Endometrium (tissue), 2 donors: ENCODE measurements at regions not wholly inside any gene's neighbourhood (a gene's known extent, or its start where the extent isn't known, plus 50 kb on each side); places are given as distances from the start of the nearest gene placed in this dataset.
A peak's percentile ranks its signal among the peaks of the same experiment; 100 is the strongest.
"Not testable (repeated sequence)": the region's sequence is repeated elsewhere in the genome, so short reads cannot be mapped to it uniquely, and the experiment has no call there.

Experiments used
- FAIRE-seq: peaks from 2 replicates; lab custom pipeline; 2012; peaks lifted over from hg19 to GRCh38; lab: Jason Lieb, UNC
- donor health status: control.
- donor health status: control.

DNA sequence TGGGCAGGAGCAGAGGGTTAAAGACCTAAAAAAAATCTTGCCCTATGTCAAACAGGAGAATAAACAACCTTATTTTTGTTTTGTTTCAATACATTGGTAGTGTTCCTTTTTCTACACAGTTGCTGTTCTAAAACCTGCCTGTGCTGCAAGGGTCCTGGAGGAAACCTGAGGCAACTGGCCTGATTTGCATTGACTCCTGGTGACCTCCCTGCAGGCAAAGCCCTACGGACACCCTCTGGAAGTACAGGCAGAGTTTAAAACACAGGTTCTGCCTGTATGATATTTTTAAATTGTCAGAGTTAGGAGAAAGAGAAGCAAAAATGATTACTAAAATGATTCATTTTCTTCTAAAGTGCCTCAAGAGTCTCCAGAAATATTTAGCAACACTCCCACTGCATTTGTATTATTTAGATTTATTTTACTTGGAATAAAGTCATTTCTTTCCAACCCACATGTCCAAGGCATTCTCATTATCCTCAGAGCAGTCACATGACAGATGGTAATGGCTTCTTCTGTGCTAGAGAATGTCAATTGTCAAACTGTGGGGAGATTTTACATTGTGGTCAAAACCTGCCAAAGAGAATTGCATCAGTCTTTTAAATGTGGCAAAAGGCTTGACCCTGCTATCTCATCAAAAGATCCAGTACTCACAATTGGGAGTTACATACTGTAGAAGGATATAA lies 559.6 kb downstream of the CETN3 start:
- peak; percentile 77 for FAIRE-seq

DNA sequence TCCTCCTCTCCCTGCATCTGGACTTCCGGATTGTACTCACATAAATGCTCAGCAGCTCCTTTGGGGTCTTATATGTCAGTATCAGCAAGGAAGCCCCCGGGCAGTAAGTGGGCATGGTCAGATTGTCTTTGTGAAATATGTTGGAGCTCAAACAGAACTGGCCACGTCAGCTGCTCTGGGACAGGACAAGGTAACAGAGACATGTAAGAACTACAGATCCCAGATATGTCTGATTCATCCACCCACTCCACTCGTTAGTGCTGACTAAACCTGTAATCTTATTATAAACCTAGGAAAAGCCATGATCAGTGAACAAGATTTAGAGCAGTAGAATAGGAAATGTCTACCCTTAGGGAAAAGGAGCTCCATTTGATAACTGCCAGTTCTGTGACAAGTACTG lies 561.8 kb downstream of the CETN3 start:
- FAIRE-seq = no peak

DNA sequence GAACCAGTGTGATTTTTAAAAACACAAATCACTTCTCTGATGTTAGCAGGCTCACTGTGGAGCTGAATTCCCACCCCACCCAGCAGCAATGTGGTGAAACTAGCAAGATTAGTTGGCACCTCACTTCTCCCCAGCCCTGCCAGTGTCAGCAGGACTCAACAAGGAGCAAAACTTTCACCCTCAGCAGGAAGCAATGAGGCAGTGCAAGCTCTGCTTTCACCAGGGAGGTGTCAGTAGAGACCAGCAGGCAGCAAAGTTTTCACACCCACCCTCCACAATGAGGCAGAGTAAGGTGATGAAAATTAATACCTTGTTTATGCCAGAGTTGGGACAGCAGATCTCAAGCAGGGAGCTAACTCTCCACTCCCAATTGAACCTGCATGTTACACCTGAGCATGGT lies 565.0 kb downstream of the CETN3 start:
- FAIRE-seq = no peak

DNA sequence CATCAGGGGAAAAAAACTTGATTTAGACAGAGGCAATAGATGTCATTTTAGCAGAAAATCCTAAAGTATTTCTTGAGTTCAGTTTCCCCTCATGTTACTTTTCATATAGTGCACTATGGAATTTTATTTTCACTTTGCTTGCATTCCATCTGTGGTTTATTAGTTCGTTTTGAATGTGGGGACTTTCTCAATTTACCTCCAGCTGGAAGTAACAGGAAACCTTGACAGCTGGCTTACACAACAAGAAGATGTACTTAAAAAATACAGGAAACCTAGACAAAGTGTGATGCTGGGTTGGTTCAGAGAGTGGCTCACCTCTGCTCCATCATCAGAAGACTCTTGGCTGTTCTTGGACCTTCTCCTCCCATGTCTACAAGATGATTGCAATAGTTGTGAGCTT lies 567.0 kb downstream of the CETN3 start:
- FAIRE-seq = no peak

DNA sequence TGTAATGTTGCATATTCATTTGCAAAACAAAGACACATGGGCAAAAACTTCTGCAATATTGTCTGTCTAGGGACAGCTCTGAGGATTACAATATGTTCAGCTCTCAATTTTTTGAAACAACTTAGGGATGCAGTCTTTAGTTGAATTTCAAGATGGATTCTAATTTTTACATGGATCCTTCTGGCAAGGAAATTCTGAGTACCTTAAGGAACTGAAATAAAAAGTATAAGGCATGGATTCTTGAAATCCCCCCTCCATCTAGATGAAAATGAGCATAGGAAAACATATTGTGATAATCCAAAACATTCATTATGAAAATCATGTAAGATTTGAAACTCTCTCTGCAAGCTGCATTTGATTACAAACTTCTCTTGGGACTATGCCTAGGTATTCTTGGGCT lies 568.6 kb downstream of the CETN3 start:
- no peak for FAIRE-seq

DNA sequence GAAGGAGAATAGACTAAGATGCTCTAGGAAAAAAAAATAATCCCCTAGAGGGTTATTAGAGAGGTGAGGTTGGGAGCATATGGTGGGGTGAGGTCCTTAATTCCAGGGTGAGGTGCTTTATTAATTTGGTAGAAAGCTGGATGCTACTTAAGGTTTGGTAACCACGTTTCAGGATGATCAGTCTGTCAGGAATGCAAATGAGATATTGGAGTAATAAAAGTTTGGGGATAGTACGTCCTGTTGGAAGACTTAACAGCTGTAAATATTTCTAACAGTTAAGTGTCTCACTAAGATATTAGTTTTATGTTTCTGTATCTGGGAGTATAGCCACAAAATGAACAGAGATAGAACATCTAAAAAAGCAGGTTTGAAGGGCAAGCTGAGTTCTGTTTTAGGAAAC lies 578.9 kb downstream of the CETN3 start:
- FAIRE-seq = peak; percentile 65

DNA sequence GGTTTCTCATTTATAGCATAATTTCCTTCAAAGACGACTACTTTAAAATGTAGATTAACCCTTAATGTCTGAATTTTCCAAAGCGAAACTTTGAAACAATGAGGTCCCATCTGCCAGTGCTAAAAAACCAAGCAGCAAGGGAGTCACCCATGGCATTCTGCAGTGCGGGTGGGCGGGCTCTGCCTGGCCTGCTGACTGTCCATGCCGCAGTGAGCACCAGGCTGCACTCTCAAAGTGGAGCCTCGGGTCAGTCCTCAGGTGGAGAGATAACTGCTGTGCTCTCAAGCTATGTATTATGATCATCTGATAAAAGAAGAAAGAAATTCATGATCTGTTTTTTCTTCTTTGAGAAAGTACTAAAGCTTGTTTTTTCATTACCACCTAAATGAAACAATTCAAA lies 581.6 kb downstream of the CETN3 start:
- FAIRE-seq = no peak

DNA sequence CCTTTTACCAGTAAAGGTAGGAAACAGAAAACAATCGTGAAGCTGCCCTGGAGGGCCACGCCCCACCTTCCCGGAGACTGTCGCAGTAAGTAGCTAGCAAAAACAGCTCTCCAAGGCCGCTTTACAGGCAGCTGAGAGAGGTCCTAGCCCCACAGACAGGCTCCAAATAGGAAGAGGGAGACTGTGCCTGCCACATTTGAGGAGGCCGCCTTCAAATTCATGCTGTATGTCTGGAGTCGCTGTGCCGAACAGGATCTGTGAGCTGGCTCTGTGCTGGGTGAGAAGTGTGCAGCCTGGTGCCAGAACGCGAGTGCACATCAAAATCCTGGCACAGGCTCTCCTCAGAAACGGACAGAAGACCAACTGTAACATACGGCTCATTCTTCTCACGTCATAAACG lies 582.2 kb downstream of the CETN3 start:
- no peak for FAIRE-seq

DNA sequence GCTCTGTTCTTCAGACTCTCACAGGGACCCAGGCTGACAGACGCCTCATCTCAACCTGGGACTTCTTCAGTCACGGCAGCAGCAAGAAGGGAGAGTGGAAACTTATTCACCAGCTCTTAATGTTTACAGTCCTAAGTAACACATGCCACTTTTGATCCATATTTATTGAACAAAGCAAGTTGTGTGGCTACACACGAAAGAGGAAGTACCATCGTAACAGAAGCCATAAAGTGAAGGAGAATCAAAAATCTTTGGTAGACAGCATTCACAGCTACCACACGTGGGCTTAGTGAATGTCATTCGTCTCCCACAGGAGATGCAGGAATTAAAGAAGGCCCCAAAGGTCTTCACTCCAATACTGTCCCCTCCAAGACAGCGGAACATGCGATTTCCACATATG lies 582.6 kb downstream of the CETN3 start:
- FAIRE-seq = no peak

DNA sequence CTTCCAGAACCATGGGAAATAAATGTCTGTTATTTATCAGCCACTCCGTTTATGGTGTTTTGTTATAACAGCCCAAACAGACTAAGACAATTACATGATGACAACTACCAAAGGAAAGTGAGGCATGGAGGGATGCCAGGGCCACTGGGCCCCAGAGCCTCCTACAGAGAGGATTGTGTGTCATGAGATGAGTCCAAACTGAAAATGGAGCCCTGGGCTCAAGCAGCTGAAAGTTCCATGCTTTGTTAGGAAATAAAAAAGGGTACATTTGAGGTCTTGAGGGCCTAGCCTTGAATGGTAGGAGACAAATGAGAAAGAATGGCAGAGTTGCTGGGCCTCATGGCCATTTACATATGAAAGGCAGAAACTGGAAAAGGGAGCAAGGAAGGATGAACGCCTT lies 586.5 kb downstream of the CETN3 start:
- FAIRE-seq = no peak

DNA sequence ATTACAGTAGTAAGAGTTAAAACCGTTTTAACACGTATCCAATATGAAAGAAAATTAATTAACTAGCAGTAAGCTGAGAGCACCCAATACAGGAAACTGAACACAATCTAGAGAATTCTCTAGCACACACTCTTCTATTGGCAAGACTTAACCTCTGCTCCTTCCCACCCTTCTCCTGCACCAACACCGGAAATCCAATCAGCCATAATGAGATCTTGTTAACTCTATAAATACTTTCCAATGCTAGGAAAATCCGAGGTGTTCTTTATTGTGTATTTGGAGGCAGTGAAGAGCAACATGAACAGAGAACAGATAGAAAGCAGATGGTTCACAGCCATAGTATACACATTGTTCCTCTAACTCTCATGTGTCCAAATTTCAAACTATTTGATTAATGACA lies 591.7 kb downstream of the CETN3 start:
- no peak for FAIRE-seq

DNA sequence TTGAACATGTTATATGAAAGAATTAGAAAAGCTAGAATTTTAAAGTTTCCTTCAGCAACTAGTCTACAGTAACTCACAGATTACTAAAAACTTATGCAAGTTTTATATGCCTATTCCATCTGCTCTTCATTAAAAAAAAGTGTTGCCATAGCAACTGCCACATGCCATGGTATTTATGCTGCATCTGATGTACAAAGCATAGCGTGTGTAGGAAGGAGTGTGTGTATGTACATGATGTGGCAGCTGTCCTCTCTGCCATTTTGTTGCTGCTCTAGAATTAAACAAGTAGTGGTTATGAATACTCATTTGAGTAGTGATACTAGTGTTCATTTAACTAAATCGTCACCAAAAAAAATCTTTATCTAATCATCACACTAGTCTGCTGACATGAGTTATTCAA lies 593.5 kb downstream of the CETN3 start:
- FAIRE-seq = no peak

DNA sequence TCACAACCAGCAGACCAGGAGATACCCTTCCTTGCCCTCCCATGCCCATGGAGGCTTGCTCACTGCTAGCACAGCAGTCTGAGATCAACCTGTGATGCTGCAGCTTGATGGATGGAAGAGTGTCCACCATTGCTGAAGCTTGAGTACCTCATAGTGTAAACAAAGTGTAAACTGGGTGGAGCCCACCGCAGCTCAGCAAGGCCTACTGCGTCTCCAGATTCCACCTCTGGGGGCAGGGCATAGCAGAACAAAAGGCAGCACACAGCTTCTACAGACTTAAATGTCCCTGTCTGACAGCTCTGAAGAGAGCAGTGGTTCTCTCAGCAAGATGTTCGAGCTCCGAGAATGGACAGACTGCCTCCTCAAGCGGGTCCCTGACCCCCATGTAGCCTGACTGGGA lies 608.8 kb downstream of the CETN3 start:
- not testable (repeated sequence) for FAIRE-seq

DNA sequence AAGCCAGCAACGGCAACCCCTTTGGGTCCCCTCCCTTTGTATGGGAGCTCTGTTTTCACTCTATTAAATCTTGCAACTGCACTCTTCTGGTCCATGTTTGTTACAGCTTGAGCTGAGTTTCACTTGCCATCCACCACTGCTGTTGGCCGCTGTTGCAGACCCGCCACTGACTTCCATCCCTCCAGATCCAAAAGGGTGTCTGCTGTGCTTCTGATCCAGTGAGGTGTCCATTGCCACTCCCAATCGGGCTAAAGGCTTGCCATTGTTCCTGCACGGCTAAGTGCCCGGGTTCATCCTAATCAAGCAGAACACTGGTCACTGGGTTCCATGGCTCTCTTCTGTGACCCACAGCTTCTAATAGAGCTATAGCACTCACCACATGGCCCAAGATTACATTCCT lies 615.1 kb downstream of the CETN3 start:
- not testable (repeated sequence) for FAIRE-seq

DNA sequence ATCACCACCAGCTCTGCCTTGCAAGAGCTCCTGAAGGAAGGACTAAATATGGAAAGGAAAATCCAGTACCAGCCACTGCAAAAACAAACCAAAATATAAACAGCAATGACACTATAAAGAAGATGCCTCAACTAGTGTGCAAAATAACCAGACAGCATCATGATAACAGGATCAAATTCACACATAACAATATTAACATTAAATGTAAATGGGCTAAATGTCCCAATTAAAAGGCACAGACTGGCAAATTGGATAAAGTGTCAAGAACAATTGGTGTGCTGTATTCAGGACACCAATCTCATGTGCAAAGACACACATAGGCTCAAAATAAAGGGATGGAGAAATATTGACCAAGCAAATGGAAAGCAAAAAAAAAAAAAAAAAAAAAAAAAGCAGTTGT lies 629.8 kb downstream of the CETN3 start:
- not testable (repeated sequence) for FAIRE-seq

DNA sequence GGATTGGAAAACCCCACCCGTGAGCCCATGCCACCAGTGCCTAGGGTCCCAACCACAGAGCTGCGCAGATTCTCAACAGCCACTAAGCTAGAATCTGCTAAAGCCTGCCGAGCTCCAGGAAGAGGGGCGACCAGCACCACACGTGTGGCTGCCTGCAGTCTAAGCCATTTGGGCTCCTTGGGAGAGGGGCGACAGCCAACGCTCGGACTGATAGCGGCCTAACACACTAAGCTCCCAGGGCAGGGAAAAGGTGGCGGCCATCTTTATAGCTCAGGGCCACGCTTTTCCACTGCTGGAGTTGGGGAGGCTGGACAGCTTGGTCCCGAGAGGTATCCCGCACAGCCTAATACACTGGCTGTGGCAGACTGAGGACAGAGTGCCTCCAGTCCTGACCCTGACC lies 631.8 kb downstream of the CETN3 start:
- FAIRE-seq = no peak

DNA sequence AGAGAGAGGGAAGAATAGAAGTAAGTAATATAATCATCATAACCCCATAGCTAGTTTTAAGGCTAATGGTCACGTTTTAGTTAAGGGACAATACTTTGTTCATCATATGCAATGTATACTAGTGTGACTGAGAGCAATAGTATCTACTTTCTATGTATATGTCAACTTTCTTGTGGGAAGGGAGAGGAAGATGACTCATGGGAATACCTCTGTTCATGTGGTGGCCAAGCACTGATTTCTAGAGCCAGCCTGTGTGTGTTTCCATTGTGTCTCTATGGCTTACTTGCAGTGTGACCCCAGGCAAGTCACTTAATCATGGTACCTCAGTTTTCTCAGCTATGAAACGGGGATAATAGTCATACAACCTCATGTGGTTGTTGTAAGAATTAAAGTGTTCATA lies 639.6 kb downstream of the CETN3 start:
- FAIRE-seq = no peak

DNA sequence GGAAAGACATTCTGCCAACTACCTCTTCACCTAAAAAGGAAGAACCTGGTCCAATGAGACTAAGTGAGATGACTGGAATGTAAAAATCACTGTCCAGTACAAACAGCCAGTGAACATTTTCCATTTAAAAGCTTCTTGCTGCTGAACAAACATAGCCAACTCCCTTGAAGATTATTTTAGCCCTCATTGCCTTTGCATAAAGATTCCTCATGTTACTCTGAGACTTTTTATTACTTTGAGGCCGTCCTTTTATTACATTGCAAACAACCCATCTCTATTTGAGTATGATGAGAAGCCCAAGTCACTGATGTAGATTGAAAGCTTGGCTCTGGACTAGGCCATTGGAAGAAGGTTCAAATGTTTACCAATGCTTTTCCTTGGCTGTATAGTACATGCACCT lies 649.8 kb downstream of the CETN3 start:
- FAIRE-seq = no peak

DNA sequence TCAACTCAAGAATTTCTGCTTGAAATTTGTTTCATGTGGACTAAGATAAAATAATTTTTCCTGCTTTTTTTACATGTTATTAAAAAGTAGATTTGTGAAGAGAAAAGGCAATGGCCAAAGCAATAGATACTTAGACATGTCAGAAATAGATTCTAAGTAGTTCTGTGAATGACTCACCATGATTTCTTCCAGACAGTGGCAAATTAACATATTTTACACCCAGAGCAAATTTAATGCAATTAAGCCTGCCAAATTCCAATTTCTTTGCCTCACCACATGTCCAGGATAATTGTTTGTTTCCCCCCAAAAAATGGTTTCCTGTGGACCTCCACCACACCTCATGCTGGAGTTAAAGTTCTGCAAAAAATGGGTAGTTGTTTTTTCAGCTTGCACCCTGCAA lies 651.4 kb downstream of the CETN3 start:
- no peak for FAIRE-seq

DNA sequence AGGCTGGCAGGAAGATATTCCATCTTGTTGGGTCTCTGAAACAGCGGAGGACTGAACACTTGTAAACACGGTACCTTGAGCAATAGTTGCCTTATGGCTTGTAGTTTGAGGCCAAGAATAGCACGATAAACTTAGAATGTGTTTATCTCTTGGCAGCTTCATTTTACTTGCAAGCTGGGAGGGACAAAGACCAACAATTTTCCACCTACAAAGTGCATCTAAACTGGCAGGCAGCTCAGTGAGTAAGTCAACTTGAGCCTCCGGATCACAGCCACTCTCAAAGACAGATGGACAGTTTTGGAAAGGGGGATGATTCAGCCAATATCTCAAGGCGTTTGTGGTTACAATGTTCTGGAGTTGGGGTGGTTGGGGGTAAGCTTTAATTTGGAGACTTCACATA lies 652.6 kb downstream of the CETN3 start:
- FAIRE-seq = no peak

DNA sequence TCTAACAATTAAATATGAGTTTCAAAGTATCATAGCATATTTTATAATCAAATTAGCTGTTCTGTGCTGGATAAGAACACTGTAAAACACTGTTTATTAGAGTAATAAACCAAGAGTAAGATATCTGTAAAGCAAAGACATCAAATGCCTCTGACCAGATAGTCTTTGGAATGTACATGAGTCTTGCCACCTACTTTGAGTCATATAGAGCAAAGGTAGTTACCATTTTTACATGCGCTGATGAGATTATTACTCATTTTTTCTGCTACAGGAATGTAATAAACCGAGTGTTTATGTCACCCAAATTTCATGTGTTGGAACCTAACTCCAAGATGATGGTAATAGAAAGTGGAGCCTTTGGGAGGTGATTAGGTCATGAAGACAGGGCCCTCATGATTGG lies 654.5 kb downstream of the CETN3 start:
- FAIRE-seq = no peak

DNA sequence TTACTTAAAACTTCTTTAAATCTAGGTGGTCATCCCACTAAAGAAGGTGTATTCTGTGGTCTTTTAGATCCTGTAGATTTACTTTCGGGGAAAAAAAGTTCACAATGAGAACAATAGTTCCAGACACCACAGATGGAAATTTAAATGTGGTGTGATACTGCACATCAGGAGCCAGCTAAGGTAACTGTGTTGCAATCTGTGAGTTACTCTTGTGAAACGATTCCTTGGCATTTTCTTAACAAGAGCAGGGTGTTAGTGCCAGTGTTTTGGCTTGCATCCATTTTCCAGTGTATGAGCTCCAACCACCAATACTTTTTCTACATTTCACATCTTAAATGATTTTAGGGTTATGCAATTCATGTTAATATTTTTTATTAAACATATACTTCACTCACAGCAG lies 674.5 kb downstream of the CETN3 start:
- no peak for FAIRE-seq

DNA sequence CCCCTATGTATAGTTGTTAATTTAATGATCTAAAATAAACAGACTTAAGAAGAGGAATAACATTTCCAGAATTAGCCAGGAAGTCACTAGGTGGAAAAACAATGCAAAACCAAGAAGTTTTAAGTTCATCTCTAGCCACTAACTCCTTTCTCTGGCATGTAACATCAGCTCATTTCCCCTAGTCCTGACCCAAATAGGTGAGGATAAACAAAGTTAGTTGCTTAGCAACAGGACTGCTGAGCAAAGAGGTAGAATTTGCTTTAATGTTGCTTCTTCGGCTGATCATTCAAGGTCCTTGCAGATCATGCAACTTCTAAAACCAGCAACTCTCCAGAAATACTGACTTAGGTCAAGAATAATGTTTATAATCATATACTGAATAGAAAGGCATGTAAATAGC lies 675.8 kb downstream of the CETN3 start:
- FAIRE-seq = no peak

DNA sequence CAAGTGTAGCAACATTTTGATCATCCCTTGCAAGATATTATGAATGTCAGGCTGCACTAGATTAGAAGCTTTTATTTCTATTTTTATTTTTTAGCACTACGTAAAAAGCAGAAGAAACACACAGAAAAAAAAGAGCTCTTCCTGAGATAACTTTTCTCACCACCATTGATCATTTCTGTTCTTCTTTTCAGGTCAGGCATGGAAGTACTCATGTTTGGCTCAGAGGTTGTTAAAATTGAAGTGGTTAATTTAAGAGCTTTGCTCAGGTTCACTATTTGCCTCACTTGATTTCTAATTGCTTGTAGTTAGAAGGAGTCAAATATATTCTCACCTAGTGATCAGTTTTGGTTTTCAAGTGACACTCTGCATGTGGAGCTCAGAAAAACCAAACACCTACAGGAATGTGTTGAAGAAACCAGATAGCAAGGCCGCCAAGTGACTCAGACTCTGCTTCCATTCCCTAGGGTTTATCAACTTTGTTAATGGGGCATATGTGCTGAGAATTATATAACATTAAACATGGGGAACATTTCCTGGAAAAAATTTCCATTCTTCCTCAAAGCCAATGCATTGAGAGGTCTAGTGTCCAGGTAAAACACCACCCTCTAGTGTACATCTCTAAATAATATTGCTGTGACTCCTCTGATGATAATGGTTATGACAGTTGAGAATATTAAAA lies 679.8 kb downstream of the CETN3 start:
- FAIRE-seq = no peak
